Endothelial cell of hepatic sinusoid (primary cell): ENCODE measurements at regions not wholly inside any gene's neighbourhood (a gene's known extent, or its start where the extent isn't known, plus 50 kb on each side); places are given as distances from the start of the nearest gene placed in this dataset.

ENCODE experiments used
- in situ Hi-C: cut with HindIII; loops from 2 replicates; pipeline ENCODE4 v1.10.0; 2017; ENCODE audit warnings: low sequenced_read_pairs

GRCh38 chr16:86176462-86176861, 277.5 kb downstream of the IRF8 start:
- in situ Hi-C loops, result no loop called here

- in situ Hi-C loops, result no loop called here
These were observed 281.3 kb downstream of the IRF8 start for GRCh38 chr16:86180244-86180643.

GRCh38 chr16:86180780-86181179, 281.8 kb downstream of the IRF8 start:
- in situ Hi-C loops, result no loop called here

GRCh38 chr16:86181526-86181925, 282.6 kb downstream of the IRF8 start:
- in situ Hi-C loops, result no loop called here

- in situ Hi-C loops, result no loop called here
These were observed 285.2 kb downstream of the IRF8 start for GRCh38 chr16:86184185-86184584.

- in situ Hi-C loops, result no loop called here
These were observed 286.1 kb downstream of the IRF8 start for GRCh38 chr16:86185089-86185488.

- in situ Hi-C loops, result no loop called here
These were observed 287.4 kb downstream of the IRF8 start for GRCh38 chr16:86186313-86186712.

- in situ Hi-C loops, result no loop called here
These were observed 291.0 kb downstream of the IRF8 start for GRCh38 chr16:86189934-86190333.

GRCh38 chr16:86191663-86192062, 292.7 kb downstream of the IRF8 start:
- in situ Hi-C loops, result no loop called here

GRCh38 chr16:86193528-86194193, 294.7 kb downstream of the IRF8 start:
- in situ Hi-C loops, result no loop called here

GRCh38 chr16:86195863-86196630, 297.1 kb downstream of the IRF8 start:
- in situ Hi-C loops, result no loop called here

GRCh38 chr16:86196687-86197391, 297.9 kb downstream of the IRF8 start:
- in situ Hi-C loops, result no loop called here

- in situ Hi-C loops, result no loop called here
These were observed 299.5 kb downstream of the IRF8 start for GRCh38 chr16:86198206-86199118.

GRCh38 chr16:86199182-86199581, 300.2 kb downstream of the IRF8 start:
- in situ Hi-C loops, result no loop called here

GRCh38 chr16:86199871-86200695, 301.1 kb downstream of the IRF8 start:
- in situ Hi-C loops, result loop anchor here (5.0 kb wide), 1 partner anchor 93 kb away; no protein-coding TSS in a partner anchor

- in situ Hi-C loops, result loop anchor here (5.0 kb wide), 1 partner anchor 93 kb away; no protein-coding TSS in a partner anchor
These were observed 301.8 kb downstream of the IRF8 start for GRCh38 chr16:86200722-86201121.

- in situ Hi-C loops, result loop anchor here (5.0 kb wide), 1 partner anchor 94 kb away; no protein-coding TSS in a partner anchor
These were observed 302.8 kb downstream of the IRF8 start for GRCh38 chr16:86201746-86202145.

GRCh38 chr16:86202267-86202666, 303.3 kb downstream of the IRF8 start:
- in situ Hi-C loops, result loop anchor here (5.0 kb wide), 1 partner anchor 95 kb away; no protein-coding TSS in a partner anchor

GRCh38 chr16:86202760-86203426, 303.9 kb downstream of the IRF8 start:
- in situ Hi-C loops, result loop anchor here (5.0 kb wide), 1 partner anchor 96 kb away; no protein-coding TSS in a partner anchor
